ENCODE measurements at regions not wholly inside any gene's neighbourhood (a gene's known extent, or its start where the extent isn't known, plus 50 kb on each side); places are given as distances from the start of the nearest gene placed in this dataset.
"Not testable (repeated sequence)": the region's sequence is repeated elsewhere in the genome, so short reads cannot be mapped to it uniquely, and the experiment has no call there.

GRCh38 chr15:22160283-22160682, 80.0 kb downstream of the OR4M2 start:
- TF ChIP-seq CTCF, POLR2A (IDR thresholded peaks at IDR 0.05): not testable (repeated sequence)
